ENCODE measurements at regions not wholly inside any gene's neighbourhood (a gene's known extent, or its start where the extent isn't known, plus 50 kb on each side); places are given as distances from the start of the nearest gene placed in this dataset.

DNA sequence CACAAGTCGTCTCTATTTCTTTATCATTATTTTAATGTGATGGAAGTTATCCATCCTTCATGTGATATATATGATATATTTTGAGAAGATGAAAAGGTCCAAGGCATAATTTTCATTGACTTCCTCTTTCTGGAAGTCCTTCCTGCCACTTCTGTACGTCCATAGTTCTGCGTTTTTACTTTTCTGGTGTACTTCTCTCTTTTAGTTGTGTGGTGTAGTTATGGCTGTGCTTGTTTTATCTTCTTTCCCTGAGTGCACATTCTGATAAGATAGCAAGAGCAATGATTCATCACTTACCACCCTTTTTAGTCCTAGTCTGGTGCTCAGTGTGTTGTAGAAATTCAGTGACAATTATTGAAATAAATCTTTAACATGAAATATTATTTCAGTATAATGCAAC, 231.3 kb upstream of the FERD3L start:
- TF ChIP-seq KDM5A (IDR thresholded peaks at IDR 0.05; ENCODE audit: low read length), result no peak
- TF ChIP-seq, protein P1, sequence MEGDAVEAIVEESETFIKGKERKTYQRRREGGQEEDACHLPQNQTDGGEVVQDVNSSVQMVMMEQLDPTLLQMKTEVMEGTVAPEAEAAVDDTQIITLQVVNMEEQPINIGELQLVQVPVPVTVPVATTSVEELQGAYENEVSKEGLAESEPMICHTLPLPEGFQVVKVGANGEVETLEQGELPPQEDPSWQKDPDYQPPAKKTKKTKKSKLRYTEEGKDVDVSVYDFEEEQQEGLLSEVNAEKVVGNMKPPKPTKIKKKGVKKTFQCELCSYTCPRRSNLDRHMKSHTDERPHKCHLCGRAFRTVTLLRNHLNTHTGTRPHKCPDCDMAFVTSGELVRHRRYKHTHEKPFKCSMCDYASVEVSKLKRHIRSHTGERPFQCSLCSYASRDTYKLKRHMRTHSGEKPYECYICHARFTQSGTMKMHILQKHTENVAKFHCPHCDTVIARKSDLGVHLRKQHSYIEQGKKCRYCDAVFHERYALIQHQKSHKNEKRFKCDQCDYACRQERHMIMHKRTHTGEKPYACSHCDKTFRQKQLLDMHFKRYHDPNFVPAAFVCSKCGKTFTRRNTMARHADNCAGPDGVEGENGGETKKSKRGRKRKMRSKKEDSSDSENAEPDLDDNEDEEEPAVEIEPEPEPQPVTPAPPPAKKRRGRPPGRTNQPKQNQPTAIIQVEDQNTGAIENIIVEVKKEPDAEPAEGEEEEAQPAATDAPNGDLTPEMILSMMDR (IDR thresholded peaks at IDR 0.05; ENCODE audit: control extremely low read depth in 1 of 3, insufficient read depth in 1 of 3, low read depth in 1 of 3, low read length in 3 of 3), result no peak

Measured in H1 (cell line).